Breast epithelium (tissue), 4 donors: ENCODE measurements at regions not wholly inside any gene's neighbourhood (a gene's known extent, or its start where the extent isn't known, plus 50 kb on each side); places are given as distances from the start of the nearest gene placed in this dataset.

Source experiments
- DNase-seq, 2 donors: peaks; one replicate each; pipeline ENCODE4 v3.0.0-alpha.2; 2019; ENCODE audit warnings: low spot score in 2 of 2
- H3K27ac ChIP-seq, 2 donors: fragments of 200-600 bp; sonication (generic) in 1 of 2; one replicate each; pipeline ENCODE4 v1.5.1; 2016 to 2019; ENCODE audit warnings: mild to moderate bottlenecking in 1 of 2
- H3K27me3 ChIP-seq, 2 donors: fragments of 200-600 bp; sonication (generic) in 1 of 2; one replicate each; pipeline versions ENCODE4 v1.5.1 to v1.6.0; 2017 to 2019; ENCODE audit warnings: control low read depth in 1 of 2, mild to moderate bottlenecking in 1 of 2
- H3K36me3 ChIP-seq: fragments of 200-600 bp; one replicate; pipeline ENCODE4 v1.5.1; 2019
- H3K4me1 ChIP-seq, 2 donors: fragments of 200-600 bp; sonication (generic); one replicate each; pipeline ENCODE4 v1.5.1; 2016 to 2019; ENCODE audit warnings: control low read depth in 1 of 2
- H3K4me3 ChIP-seq, 3 donors: fragments of 200-600 bp; sonication (generic); 1 replicate in 2 of 3; 2 replicates in 1 of 3; pipeline ENCODE4 v1.5.1; 2016 to 2019; ENCODE audit warnings: mild to moderate bottlenecking in 3 of 3, moderate library complexity in 2 of 3
- H3K9me3 ChIP-seq, 2 donors: fragments of 200-600 bp; sonication (generic) in 1 of 2; one replicate each; pipeline ENCODE4 v1.5.1; 2016 to 2019; ENCODE audit warnings: control low read depth in 1 of 2
- POLR2A ChIP-seq: fragments of 450-650 bp; IDR thresholded peaks from one replicate; pipeline ENCODE4 v1.6.1; 2016; ENCODE audit warnings: antibody characterized with exemption, mild to moderate bottlenecking, moderate library complexity
- POLR2AphosphoS5 ChIP-seq, 3 donors: sonication (generic); formaldehyde crosslinking; IDR thresholded peaks; one replicate each; pipeline ENCODE4 v1.6.1; 2017; ENCODE audit warnings: antibody characterized with exemption in 3 of 3
- intact Hi-C: fragments of 100-400 bp; cut with DNase I; formaldehyde crosslinking; loops from one replicate; pipeline ENCODE4 v1.15.1; 2023; ENCODE audit warnings: low total_unique reads
- TF ChIP-seq, protein P1 (sequence below), 3 donors: fragments of 450-650 bp; IDR thresholded peaks; one replicate each; pipeline ENCODE4 v1.5.1; 2016 to 2017; ENCODE audit warnings: antibody characterized with exemption in 3 of 3, mild to moderate bottlenecking in 3 of 3, moderate library complexity in 3 of 3

DNA sequence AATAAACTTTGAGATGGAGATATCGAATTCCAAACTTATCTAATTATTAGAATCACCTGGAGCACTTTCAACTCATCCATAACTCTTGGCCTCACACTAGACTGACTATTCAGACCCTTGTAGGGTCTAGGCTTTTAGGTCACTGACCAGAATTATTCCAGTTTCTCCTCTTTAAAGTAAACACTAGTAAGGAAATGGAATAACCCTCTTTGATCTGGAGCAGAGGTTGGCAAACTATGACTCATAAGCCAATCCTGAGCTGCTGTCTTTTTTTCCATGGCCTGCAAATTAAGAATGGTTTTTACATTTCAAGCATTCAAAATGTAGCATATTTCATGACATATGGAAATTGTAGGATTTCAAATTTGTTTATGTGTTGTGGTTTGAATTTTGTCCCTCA is 1601.9 kb downstream of the REEP3 start:
- no peak overlapping the region for H3K4me3 ChIP-seq
- TF ChIP-seq, protein P1, sequence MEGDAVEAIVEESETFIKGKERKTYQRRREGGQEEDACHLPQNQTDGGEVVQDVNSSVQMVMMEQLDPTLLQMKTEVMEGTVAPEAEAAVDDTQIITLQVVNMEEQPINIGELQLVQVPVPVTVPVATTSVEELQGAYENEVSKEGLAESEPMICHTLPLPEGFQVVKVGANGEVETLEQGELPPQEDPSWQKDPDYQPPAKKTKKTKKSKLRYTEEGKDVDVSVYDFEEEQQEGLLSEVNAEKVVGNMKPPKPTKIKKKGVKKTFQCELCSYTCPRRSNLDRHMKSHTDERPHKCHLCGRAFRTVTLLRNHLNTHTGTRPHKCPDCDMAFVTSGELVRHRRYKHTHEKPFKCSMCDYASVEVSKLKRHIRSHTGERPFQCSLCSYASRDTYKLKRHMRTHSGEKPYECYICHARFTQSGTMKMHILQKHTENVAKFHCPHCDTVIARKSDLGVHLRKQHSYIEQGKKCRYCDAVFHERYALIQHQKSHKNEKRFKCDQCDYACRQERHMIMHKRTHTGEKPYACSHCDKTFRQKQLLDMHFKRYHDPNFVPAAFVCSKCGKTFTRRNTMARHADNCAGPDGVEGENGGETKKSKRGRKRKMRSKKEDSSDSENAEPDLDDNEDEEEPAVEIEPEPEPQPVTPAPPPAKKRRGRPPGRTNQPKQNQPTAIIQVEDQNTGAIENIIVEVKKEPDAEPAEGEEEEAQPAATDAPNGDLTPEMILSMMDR (IDR thresholded peaks at IDR 0.05), result no peak
- TF ChIP-seq POLR2AphosphoS5 (IDR thresholded peaks at IDR 0.05) (no peak), POLR2A (no peak)

DNA sequence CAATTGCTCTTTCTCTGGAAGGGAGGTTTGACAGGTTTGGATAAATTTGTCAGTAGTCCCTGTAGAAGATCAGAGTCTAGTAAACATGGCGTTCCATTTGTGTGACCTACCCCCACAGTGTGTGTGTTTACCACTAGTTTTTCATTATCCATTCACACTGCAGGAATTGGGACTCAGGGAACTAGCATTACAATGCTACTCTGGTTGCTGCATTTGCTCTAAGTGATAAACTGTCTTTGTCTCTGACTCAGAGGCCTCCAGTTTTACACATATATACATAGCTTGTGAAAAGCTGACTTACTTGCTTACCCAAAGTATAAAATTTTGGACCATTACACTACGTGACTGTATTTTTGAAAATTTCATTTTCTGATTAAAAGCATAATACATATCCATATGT is 1604.0 kb downstream of the REEP3 start:
- H3K27ac ChIP-seq, result no peak overlapping the region
- H3K4me1 ChIP-seq, result no peaks in the 10 kb centered on the region
- H3K9me3 ChIP-seq, result no peaks in the 10 kb centered on the region
- TF ChIP-seq POLR2A, result no peak
- H3K27me3 ChIP-seq, result no peaks in the 10 kb centered on the region
- no peaks in the 10 kb centered on the region for H3K36me3 ChIP-seq
- no peak for DNase-seq
- no peak overlapping the region for H3K4me3 ChIP-seq
- intact Hi-C loops, result no loop called here

More for the DNA sequence above, 1601.9 kb downstream of the REEP3 start:
- intact Hi-C loops, result no loop called here
- DNase-seq, result no peak
- no peaks in the 10 kb centered on the region for H3K27me3 ChIP-seq
- H3K36me3 ChIP-seq, result no peaks in the 10 kb centered on the region
- no peak overlapping the region for H3K27ac ChIP-seq
- H3K9me3 ChIP-seq, result no peaks in the 10 kb centered on the region
- H3K4me1 ChIP-seq, result no peaks in the 10 kb centered on the region

DNA sequence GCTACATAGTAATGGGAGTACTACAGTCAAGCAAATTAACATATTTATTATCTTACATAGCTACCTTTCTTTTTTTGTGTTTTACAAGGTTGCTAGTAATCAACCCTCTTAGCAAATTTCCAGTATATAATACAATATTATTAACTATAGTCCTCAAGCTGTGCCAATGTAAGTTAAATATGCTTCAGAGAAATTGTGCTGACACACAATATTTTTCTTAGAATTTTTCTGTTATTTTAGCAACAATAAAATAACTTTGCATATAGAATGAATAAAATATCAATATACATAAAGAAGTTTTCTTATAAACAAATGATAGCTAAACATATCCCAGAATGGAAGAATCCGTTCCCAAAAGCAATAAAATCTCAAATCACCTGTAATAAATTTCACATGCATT is 1605.1 kb downstream of the REEP3 start:
- Histone ChIP-seq H3K4me3 (no peak overlapping the region), H3K36me3 (no peaks in the 10 kb centered on the region), H3K27me3 (no peaks in the 10 kb centered on the region), H3K9me3 (no peaks in the 10 kb centered on the region), H3K4me1 (no peaks in the 10 kb centered on the region), H3K27ac (no peak overlapping the region)
- DNase-seq, result no peak
- intact Hi-C loops, result no loop called here
- TF ChIP-seq POLR2A, result no peak
- no peak for TF ChIP-seq POLR2AphosphoS5 (IDR thresholded peaks at IDR 0.05)
- TF ChIP-seq, protein P1 (IDR thresholded peaks at IDR 0.05), result no peak

DNA sequence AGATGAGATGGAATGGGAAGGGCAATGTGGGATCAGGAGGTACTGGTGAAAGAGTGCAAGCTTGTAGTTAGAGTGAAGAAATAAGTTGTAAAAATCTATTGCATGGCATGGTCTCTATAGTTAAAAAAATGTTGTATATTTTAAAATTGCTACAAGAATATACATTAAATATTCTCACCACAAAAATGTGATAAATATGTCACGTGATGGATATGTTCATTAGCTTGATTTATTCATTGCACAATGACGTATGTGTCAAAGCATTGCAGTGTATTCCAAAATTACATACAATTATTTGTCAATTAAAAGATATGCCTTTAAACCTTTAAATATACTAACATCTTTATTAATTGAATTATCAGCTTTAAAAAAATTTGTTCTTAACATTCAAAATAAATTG is 1607.1 kb downstream of the REEP3 start:
- intact Hi-C loops, result no loop called here
- no peaks in the 10 kb centered on the region for H3K27me3 ChIP-seq
- H3K4me3 ChIP-seq, result no peak overlapping the region
- no peaks in the 10 kb centered on the region for H3K9me3 ChIP-seq
- H3K4me1 ChIP-seq, result no peaks in the 10 kb centered on the region
- TF ChIP-seq, protein P1 (IDR thresholded peaks at IDR 0.05), result no peak
- no peak for TF ChIP-seq POLR2AphosphoS5 (IDR thresholded peaks at IDR 0.05)
- no peak for TF ChIP-seq POLR2A
- no peaks in the 10 kb centered on the region for H3K36me3 ChIP-seq
- H3K27ac ChIP-seq, result no peak overlapping the region
- DNase-seq, result no peak

DNA sequence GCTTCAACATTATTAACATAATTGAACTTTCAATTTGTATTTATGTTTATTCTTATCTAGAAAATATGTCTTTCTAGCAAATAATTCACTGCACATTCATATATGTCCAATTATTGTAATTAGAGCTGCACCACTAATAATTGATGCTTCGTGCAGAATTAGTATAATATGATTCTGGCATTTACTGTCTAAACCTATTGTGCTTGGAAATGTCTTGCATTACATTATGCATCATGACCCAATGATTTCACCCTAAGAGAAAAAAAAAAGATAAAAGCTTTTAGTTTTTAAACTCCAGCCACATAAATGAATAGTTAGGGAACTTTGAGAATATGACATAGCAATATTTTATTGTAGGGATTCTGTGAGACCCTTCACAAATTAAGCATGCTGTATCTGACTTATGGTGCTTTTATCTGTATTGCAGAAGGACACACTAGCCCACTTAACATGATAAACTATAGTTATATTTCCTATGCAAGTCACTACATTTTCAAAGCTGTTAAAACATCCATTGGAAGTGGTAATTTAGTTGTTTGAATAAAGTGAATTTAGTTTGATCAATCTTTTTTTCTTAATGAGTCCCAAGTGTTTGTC is 1609.1 kb downstream of the REEP3 start:
- no peaks in the 10 kb centered on the region for H3K36me3 ChIP-seq
- H3K27ac ChIP-seq, result no peak overlapping the region

More for the DNA sequence above, 1609.1 kb downstream of the REEP3 start:
- no peak overlapping the region for H3K4me3 ChIP-seq
- no peaks in the 10 kb centered on the region for H3K4me1 ChIP-seq
- no peaks in the 10 kb centered on the region for H3K9me3 ChIP-seq
- no peaks in the 10 kb centered on the region for H3K27me3 ChIP-seq
- TF ChIP-seq, protein P1 (IDR thresholded peaks at IDR 0.05), result no peak
- intact Hi-C loops, result no loop called here
- no peak for DNase-seq
